GM18868 (cell line): ENCODE measurements at regions not wholly inside any gene's neighbourhood (a gene's known extent, or its start where the extent isn't known, plus 50 kb on each side); places are given as distances from the start of the nearest gene placed in this dataset.
A peak's percentile ranks its signal among the peaks of the same experiment; 100 is the strongest.
"Not testable (repeated sequence)": the region's sequence is repeated elsewhere in the genome, so short reads cannot be mapped to it uniquely, and the experiment has no call there.

Source experiments
- ATAC-seq: cut with Tn5 transposase; IDR thresholded peaks from one replicate; pipeline ENCODE4 v1.9.1; 2021; ENCODE audit warnings: mild to moderate bottlenecking, moderate library complexity; ENCODE audit not compliant: unreplicated experiment

DNA sequence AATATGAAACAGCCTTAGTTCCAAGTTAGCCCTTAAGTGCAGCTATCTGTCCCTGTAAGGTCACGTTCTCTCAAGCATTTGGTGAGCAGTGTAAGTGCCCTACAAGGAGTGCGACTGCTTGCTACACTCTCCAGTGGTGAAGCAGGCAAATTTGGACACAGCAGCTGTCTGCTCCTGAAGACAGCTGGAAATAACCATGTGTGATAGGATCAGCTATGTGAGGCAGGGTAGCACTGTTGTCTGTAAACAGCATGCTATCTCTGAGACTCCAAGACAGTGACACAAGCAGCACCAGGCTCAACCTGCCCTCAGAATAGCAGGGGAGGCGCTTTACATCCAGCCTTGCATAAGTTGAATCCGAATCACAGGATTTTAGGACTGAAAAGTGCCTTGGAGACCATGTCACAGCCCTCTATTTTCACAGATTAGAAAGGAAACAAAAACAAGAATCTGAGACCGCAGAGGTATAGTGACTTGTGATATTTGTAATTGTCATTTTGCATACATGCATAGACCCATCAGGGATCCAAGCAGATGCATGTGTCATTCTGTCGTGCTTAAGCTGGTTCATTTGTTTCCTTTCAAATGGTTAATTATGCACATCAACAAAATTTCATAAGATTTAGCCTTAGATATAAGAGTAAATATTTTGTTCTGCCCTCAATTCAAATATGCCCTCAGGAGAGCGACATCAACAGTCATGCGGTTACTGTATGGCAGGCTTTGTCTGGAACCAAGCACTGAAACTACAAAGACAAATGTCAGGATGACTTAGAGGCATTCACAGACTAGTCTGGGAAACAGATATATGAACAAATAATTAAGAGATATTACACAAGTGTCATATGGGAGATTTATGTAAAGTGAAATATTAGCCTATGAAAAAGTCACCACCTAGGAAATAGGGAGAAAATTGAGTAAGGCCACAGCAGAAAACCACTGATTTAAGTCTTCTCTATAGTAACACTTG is 134.9 kb upstream of the NRIP1 start:
- no peak for ATAC-seq

DNA sequence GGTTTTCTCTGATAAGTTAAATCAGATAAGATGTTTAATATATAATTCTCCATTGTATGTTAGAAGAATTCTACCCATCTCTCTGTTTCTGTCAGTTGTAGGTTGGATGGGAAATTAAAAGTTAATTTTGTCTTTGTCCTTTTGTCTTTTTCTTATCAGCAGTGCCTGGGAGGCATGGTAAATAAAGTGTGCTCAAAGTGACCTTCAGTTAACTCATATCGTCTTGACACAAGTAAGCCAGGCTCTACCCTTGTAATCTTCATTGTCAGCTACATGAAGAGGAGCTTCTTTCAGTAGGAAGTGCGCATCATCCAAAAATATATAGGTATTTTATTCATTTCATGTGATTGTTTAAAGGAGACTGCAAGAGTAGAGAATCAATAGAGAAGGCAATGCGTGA is 138.9 kb upstream of the NRIP1 start:
- no peak for ATAC-seq

DNA sequence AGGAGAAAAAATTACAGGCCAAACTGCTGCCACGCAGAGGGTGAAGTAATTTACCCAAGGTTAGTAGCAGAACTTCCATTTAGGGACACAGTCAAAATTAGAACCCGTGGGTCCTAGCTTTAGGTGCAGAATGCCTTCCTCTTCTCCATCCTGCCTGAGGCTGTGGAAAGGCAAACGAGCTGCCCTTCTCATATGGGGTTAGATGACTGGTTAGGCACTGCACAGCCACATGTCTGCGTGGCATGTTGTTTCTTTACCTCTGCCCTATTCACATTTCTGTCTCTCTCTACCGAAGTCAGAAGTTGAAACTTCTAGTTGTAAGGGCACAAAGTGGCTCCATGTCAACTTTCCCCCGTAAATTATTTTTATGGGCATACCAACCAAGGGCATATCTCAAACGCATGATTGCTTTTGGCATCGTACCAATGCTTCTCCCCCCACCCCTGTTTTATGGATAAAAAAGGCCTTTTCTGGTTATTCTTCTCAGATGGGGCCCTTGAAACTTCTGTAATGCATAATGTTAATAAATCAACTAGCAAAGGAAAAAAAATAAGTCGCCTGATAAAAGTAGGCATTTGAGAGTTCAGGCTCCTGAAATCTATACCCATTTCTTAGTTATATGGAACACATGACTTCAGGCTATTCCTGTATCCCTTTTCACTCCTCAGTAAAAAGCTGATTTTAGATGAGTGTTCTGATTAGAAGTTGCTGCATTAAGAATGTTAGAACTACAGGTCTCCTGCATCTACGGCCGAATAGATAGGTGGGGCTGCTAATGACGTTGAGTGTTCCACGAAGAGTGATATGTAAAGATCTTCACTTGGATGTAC is 139.6 kb upstream of the NRIP1 start:
- ATAC-seq, result no peak

DNA sequence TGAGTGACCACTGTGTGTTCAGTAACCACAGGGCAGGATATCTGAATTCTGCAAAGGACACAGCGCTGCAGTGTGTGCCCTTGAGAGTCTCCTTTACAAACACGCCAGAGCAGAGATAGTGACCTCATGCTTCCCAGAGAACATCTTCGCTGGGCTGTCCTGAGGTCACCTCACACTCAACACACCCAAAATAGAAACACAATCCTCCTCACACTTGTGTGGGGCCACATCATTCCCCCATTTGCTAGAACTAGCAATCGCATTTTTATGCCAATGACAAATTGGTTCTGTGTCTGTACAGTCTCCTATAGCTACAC is 140.1 kb upstream of the NRIP1 start:
- ATAC-seq, result no peak

- peak; percentile 97 for ATAC-seq
Measured at GRCh38 chr21:15206514-15206913, 141.7 kb upstream of the NRIP1 start.

- ATAC-seq, result no peak
Measured at GRCh38 chr21:15207231-15207630, 142.4 kb upstream of the NRIP1 start.

DNA sequence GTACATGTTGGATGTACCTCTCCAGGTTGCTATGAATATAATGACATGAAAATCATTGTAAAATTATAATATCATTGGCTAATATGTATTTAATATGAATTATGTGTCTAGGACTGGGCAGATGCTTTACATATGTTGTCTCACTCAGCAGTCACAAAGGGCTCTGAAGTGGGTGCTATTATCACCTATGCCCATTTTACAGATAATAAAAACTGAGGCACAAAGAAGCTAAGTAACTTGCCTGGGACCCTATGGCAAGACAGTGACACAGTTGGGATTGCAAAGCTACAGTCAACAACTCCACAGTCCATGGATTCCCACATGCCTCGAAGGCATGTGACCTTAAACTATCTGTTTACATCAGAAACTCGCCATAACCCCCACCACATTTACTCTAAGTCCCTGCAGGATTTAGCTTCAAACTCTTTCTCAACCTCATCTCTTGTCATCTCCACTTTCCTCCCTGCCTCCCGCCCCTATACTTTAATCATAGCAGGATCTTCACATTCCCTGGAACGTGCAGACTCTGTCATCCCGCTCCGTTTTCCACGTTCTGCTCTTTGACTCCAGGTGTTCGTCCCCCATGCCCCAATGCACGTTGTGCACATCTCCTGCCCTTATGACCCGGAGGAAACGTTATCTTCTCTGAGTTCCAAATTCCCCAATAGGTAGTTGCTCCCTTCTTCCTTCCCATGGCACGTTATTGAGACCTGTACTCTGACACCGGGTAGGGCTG is 143.0 kb upstream of the NRIP1 start:
- no peak for ATAC-seq

- ATAC-seq, result no peak
Measured at GRCh38 chr21:15208786-15209185, 144.0 kb upstream of the NRIP1 start.

GRCh38 chr21:15209224-15209623 is 144.4 kb upstream of the NRIP1 start:
- ATAC-seq, result no peak

DNA sequence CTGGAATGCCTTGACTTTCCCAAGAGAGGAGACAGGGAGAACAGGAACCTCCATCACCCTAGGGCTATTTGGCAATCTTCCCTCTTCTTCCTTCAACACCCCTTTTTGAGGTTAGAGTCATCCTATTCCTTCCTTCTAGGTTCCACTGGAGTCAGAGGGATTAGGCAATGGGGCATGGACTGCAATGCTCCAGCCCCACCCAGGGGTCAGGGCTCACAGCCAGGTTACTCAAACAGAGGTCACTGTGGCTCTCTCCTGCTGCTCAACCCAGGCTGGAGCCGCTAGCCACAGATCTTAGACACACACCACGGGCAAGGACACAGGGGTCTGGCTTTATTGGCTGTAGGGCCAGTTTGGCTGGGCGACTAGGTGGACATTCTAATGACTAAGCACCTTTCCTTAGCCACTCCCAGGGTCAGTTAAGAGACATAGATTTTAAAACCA is 145.5 kb upstream of the NRIP1 start:
- ATAC-seq, result no peak

DNA sequence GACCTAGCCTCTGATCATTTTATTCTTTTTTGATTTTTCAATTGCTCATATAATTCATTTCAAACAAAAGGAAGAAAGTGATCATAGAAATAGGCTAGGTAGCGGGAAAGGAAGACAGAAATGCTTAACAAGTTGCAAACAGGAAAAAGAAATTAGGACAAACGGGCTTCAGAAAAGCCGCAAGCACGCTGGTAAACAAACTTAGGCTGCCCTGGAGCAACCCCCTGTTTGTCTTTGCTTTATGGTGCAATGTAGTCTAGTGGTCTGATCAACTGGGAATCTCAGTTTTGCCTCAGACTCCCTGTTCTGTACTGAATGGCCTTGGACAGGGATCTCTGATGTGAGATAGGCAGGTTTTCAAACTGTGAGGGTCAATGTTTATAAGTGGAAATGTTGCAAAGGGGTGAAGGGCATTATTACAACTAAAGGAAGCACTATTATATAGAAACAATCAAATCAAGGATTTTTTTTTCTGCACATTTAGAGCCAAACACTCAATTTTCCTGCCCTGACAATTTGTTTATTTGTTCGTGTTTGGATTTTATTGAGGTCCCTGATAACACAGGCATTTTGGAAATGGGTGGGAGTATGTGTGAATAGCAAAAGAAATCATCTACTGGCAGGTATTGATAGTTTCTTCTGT is 146.8 kb upstream of the NRIP1 start:
- ATAC-seq, result no peak

GRCh38 chr21:15212206-15212605 is 147.4 kb upstream of the NRIP1 start:
- peak; percentile 69 for ATAC-seq

DNA sequence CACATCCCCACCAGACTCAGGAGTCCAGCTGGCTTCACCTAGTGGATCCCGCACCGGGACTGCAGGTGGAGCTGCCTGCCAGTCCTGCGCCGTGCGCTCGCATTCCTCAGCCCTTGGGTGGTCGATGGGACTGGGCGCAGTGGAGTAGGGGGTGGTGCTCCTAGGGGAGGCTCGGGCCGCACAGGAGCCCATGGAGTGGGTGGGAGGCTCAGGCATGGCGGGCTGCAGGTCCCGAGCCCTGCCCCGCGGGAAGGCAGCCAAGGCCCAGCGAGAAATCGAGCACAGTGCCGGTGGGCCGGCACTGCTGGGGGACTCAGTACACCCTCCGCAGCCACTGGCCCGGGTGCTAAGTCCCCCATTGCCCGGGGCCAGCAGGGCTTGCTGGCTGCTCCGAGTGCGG is 153.7 kb upstream of the NRIP1 start:
- ATAC-seq, result not testable (repeated sequence)

- no peak for ATAC-seq
Measured at GRCh38 chr21:15219039-15219438, 154.2 kb upstream of the NRIP1 start.

DNA sequence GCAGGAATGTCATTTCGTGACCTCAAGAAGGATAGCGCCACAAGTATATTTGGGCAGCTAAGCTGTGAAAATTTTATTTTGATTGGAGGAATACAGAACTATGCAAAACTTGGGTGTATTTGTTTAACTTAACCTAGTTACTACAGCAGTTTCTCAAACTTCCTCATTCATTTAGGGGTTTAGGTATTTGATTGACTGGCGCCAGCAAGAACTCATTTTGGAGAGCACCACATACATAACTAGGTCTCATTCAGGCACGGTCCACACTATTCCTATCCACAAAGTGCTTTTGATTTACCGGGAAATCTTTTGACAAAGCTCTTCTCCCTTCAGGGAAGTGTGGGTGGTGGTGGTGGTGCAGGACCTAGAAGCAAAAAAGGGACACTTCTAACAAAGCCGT is 155.1 kb upstream of the NRIP1 start:
- no peak for ATAC-seq

DNA sequence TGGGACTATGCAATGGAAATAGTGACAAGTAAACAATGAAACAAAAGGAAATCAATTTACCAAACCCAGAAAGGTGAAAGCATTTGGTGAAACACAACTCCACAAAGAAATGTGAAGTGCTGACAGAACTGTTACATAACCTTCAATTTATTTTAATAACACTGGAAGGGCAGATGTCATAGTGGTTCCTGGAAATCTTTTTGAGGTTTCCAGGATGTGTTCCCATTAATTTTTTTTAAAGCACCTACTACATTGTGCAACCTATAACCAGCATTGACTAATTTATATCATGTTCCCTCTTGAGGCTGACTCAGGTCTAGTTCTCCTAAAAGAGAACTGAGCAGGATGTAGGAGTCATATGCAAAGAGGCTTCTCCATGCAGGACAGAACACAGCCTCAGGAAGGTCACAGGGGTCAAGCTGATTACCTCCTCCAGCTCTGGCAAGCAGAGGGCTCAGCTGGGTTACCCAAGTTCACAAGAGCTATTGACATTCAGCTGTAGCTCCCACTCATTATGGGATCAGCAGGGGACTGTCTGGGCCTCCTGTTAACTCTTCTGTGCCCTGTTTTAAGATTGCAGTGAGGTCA is 157.1 kb upstream of the NRIP1 start:
- no peak for ATAC-seq

DNA sequence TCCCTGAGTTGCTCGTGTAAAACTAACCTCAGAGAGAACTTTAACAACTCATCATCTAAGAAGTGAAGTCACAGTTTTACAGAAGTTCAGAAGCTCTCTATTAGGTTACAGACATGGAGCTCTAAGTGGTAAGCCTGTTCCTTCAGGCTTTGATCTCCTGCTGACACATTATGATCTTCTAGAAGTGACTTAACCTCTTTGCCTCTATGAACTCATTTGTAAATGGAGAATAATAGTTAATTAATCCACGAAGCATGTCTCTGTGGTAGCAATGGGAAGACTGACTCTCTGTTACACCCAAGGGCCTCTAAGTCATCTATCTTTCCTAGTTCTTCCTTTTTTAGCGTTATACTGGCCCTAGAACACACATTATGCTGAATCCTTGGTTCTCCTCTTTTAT is 157.9 kb upstream of the NRIP1 start:
- no peak for ATAC-seq

- no peak for ATAC-seq
Measured at GRCh38 chr21:15224346-15225086, 159.7 kb upstream of the NRIP1 start.

DNA sequence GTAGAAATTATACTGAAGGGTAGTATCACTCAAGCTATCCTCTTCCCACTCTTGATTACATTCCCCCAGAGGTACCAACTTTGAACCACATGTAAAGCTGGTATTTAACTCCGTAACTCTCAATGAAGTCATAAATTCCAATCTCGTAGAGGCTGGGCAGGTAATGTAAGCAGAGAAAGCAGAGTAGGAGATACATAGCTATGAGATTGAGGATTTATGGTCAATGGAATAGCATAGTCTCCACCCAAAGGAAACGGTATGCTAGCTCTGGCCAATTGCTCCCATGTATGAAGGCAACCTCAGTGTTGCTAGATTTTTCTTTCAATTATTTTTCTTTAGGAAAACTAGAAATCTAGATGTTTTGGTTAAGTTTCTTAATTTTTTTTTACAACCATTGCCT is 163.1 kb upstream of the NRIP1 start:
- no peak for ATAC-seq

GRCh38 chr21:15229390-15229789 is 164.6 kb upstream of the NRIP1 start:
- ATAC-seq, result no peak
